GM21515 (cell line): ENCODE measurements at regions not wholly inside any gene's neighbourhood (a gene's known extent, or its start where the extent isn't known, plus 50 kb on each side); places are given as distances from the start of the nearest gene placed in this dataset.

Source experiments
- ATAC-seq: cut with Tn5 transposase; IDR thresholded peaks from one replicate; pipeline ENCODE4 v1.9.1; 2021; ENCODE audit not compliant: unreplicated experiment

DNA sequence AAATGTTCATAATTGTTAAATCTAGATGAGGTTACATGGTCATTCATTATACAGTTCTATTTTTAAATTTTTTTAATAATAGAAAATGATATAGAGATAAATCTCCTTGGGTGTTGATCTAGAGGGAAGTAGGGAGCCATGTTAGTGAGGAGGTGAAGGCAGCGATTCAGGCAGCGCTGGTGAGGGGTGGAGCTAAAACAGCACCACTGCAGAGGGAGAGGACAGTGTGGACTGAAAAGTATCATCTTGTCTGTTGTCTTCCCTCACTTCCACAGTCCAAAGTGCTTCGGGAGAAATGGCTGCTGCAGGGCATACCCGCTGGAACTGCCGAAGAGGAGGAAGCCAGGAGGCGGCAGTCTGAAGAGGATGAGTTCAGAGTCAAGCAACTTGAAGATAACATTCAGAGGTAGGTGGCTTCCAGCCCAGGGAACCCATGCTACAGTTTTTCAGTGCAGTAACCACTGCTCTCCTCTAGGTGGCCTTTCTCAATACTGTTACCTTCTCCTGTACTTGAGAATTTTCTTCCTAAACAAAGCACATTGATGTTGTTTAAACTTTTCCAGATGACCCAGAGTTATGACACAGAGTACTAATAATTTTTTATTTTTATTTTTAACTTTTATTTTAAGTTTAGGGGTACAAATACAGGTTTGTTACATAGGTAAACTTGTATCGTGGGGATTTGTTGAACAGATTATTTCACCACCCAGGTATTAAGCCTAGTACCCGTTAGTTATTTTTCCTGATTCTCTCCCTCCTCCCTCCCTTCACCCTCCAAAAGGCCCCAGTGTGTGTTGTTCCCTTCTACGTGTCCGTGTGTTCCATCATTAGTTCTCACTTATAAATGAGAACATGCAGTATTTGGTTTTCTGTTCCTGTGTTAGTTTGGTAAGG lies 100.5 kb downstream of the PALM2AKAP2 start:
- peak; percentile 84 for ATAC-seq

- ATAC-seq: no peak
Observed at GRCh38 chr9:109883623-109884022, 103.6 kb downstream of the PALM2AKAP2 start.

GRCh38 chr9:109886041-109886440 lies 106.0 kb downstream of the PALM2AKAP2 start:
- no peak for ATAC-seq

- no peak for ATAC-seq
Observed at GRCh38 chr9:109886617-109887016, 106.6 kb downstream of the PALM2AKAP2 start.

DNA sequence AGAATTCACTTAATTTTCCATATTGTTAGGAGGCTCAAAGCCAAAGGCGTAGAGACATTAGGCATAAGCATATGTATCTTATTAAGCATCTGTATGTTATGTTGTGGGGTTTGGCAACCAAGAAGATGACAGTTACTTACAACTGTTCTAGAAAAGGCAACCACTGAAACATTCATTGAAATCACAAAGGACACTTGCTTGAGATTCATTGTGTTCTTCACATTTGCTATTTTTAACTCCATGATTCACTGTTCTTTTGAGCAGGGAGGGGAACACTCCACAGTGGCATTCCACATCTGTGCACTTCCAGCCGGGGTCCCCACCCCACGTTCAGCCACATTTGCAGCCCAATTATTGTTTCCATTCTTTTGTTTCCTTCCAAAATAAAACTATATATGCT lies 107.1 kb downstream of the PALM2AKAP2 start:
- no peak for ATAC-seq

GRCh38 chr9:109888695-109889094 lies 108.7 kb downstream of the PALM2AKAP2 start:
- no peak for ATAC-seq

GRCh38 chr9:109889456-109889855 lies 109.5 kb downstream of the PALM2AKAP2 start:
- ATAC-seq: no peak

DNA sequence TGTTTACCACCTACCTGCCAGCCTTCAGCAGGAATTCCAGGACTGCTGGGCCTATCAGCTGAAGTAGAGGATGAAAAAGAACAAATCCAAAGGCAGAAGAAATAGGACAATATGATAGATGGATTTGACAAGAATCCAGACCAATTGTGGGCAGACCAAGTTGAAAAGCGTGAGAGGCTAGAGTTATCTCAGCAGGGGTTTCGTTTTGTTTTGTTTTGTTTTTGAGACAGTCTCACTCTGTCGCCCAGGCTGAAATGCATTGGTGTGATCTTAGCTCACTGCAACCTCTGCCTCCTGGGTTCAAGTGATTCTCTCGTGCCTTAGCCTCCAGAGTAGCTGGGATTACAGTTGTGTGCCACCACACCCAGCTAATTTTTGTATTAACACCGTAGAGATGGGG lies 113.2 kb downstream of the PALM2AKAP2 start:
- ATAC-seq: no peak

GRCh38 chr9:109894473-109894872 lies 114.5 kb downstream of the PALM2AKAP2 start:
- no peak for ATAC-seq

DNA sequence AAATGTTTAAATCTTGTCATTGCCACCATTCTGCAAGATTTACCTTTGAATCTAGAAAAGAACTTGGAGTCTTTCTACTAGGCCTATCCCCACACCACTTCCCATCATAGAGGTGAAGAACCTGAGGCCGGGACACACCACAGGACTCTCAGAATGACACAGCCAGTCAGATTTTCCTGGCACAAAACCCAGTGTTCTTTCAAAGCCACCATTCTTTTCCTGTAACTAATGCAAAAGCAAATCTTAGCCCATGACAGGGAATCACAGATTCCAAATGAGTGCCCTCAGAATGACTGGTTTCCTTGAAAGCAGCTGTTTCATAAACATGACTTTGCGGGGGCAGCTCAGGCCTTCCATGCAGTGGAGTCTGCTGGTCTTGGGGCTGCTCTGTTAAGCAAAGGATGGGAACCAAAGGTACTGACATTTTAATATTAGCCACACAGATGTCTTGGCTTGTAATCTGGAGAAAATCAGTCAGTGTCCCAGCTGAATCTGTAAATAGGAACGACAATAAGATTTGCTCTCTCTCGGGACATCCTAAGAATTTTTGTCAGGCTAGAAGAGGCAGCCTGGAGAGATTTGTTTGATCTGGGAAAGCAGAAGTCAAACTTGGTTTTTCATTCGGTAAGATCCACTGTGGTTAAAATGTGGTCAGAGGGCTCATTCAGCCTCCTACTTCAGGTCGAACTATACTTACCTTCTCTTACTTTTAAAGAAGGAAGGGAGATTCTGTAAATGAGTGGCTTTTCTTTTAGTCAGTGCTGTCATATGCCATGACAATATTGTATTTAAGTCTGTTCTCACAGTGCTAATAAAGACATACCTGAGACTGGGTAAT lies 115.1 kb downstream of the PALM2AKAP2 start:
- ATAC-seq: peak; percentile 65

DNA sequence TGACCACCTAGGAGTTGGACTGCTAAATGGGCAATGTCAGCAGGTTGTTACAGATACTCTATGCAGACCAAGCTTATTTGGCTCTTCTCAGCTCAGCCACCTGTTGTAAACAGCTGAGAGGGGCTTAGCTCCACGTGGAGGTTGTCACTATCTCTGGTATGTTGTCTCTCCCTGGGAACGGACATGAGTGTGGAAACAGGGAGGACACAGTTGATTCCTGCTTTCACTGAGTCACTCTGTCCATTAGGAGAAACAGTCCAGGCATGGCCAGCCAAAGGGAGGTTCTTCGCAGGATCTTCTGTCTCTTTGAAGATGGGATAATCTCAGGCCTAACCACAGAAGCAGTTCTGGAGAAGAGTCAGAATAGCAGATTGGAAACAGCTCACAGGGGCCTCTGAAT lies 121.2 kb downstream of the PALM2AKAP2 start:
- ATAC-seq: no peak

GRCh38 chr9:109903515-109904138 lies 123.6 kb downstream of the PALM2AKAP2 start:
- no peak for ATAC-seq

DNA sequence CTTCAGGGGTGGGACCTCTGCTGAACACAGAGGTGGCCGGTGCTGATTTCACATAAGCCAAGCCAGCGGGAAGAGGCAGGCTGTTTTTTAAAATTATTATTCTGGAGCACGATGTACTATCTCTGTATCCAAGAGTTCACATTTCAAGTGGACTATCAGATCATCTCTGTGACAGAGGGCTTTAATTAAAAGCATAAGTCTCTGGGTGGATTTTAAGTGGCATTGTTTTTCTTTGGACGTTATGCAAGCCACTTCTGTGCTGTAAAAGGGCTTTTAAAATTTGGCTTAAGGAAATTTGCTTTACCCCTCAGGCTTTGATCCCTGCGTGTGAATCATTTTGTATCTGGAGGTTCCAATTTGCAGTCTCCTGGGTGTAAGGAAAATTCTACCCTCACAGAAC lies 124.7 kb downstream of the PALM2AKAP2 start:
- no peak for ATAC-seq

GRCh38 chr9:109905472-109905871 lies 125.5 kb downstream of the PALM2AKAP2 start:
- ATAC-seq: no peak

DNA sequence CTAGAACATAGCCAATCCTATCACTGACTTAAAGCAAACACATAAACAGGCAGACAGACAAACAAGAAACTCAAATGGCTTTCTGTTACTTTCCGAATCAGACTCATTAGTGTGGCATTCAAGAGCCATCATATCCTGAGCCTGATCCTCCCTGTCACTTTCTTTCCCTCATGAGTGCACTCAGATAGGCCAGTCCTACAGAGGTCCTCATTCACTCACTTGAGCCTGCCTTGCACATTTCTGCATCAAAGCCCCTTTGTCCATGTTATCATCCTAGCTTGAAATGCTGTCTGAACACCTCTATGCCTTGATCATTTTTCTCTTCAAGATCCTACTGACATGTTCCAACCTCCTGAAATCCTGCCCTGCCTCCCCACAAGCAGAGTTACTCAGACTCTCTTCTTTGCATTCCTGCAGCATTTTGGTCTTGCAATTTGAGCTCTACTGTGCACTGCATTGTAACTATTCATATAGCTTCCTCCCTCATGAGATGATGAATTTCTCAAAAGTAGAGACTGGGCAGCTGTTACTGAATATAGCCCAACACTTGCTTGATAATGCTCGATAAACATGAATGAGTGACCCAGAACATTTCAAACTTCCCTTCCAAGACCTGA lies 126.9 kb downstream of the PALM2AKAP2 start:
- no peak for ATAC-seq

DNA sequence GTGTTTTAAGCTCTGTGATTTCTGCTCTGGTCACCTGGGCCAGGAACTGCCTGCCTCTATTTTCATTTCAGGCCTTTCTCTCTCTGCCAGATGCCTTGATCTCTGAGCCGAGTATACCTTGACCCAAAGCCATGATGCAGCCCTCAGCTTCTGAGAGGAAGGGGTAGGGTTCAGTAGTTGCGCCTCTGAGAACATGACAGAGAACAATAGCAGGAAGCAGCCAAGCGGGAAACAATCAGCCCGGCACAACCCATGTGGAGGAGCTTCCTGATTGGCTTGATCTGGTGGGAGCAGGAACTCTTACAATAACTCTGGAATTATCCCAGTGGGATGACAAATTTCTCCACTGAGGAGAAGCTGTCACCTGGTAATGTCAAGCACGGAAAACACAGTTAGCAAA lies 127.4 kb downstream of the PALM2AKAP2 start:
- ATAC-seq: no peak

DNA sequence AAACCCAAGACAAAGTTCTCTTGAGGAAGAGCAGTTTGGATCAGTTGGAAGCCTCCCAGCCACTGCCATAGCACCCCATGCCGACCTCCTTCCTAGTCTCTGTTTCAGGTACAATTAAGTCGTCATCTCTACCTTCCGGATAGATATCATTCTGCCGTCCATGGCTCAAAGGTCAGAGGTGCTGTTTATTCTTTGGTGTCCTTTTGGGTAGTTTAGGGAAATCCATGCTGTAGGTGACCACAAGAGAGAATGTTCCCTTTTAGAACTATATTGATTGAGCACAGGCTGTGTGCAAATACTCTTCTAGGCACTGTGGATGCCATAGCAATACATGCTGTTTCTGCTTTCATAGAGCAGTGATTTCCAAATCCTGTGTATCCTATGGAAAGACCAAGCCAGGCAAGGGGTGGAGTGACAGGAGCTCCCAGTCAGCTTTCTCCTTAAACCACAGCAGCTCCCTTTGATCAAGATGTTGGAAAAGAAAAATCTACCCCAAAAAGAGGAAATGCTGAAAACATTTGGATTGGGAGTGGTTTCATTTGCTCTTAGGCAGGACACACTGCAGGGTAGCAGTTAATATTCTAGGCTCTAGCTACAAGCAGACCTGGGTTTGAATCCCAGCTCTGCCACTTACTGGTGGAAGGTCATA lies 127.9 kb downstream of the PALM2AKAP2 start:
- no peak for ATAC-seq

DNA sequence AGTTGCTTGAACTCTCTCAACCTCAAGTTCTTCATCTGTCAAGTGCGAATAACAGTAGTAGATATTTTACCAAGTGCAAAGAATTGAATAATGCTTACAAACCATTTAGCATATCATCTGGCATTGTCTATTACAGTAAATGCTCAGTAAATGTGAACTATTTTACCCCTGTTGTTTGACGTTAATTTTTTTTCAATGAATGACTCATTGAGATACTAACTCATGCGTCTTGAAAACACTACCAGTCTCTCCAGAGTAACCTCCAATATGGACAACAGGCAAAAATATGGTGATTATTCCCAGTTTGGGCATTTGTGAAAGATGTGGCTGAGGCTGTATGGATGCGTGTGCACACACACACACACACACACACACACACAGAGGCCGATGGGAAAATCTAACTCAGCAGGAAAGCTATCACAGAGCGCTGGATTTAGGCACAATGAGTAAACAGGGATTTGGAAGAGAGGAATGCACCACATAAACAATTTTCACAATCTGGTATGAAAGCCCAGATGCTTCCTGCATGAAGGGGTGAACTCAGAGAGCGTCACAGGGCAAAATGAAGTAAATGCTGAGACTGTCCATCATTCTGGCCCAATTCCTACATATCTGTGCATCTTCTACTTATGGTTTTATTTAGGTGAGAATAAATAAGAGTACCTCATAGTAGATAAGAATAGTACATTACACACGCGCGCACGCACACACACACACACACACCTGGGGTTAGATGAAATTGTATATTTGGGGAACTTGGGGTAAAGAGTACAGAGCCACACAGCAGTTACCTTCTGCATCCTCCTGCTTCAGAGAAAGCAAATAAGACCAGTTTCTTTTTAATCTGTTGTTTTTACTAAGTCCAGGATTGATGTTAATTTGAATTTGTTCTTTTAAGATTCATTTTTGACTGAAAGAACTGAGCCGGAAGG lies 128.7 kb downstream of the PALM2AKAP2 start:
- no peak for ATAC-seq

GRCh38 chr9:109910671-109911518 lies 130.9 kb downstream of the PALM2AKAP2 start:
- ATAC-seq: no peak
